GM06990 (cell line): ENCODE measurements at regions not wholly inside any gene's neighbourhood (a gene's known extent, or its start where the extent isn't known, plus 50 kb on each side); places are given as distances from the start of the nearest gene placed in this dataset.
"Not testable (repeated sequence)": the region's sequence is repeated elsewhere in the genome, so short reads cannot be mapped to it uniquely, and the experiment has no call there.

Experiments
- DNase-seq: peaks from one replicate; pipeline ENCODE4 v3.0.0-alpha.2; 2011; ENCODE audit not compliant: insufficient read length; ENCODE audit errors: extremely low read depth
- H3K27me3 ChIP-seq: replicated peaks from 2 replicates; pipeline ENCODE4 v1.6.0; 2011; ENCODE audit warnings: low read length; ENCODE audit not compliant: control insufficient read depth, insufficient read depth
- H3K36me3 ChIP-seq: 2 replicates; pipeline ENCODE4 v1.5.1; 2011; ENCODE audit warnings: low read length; ENCODE audit not compliant: control insufficient read depth, insufficient read depth
- H3K4me3 ChIP-seq: replicated peaks from 2 replicates; pipeline ENCODE4 v1.5.1; 2011; ENCODE audit warnings: low read depth, mild to moderate bottlenecking, control low read depth, low read length
- TF ChIP-seq, protein P1 (sequence below): IDR thresholded peaks from 2 replicates; pipeline ENCODE4 v1.5.1; 2011; ENCODE audit warnings: low read length, control low read depth, mild to moderate bottlenecking, inconsistent platforms; ENCODE audit not compliant: insufficient read depth, poor library complexity, severe bottlenecking

DNA sequence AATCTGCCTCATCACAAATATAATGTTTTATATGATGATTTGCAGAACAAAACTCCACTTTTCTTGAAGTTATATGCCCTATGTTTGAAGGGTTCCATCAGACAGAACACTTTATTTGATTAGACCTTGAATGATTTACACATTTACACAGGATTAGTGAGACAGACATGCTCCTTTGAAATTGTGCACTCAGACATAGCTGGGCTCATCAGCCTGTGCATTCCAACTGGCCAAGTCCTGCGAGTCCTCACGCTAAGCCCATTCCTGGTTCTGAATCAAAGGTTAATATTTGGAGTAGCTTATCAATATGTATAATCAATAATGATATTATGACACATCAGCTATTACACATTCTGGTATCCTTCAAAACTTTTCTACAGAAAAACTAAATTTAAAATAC is 173.6 kb downstream of the MBL2 start:
- H3K4me3 ChIP-seq = no peak overlapping the region
- no peak for DNase-seq

DNA sequence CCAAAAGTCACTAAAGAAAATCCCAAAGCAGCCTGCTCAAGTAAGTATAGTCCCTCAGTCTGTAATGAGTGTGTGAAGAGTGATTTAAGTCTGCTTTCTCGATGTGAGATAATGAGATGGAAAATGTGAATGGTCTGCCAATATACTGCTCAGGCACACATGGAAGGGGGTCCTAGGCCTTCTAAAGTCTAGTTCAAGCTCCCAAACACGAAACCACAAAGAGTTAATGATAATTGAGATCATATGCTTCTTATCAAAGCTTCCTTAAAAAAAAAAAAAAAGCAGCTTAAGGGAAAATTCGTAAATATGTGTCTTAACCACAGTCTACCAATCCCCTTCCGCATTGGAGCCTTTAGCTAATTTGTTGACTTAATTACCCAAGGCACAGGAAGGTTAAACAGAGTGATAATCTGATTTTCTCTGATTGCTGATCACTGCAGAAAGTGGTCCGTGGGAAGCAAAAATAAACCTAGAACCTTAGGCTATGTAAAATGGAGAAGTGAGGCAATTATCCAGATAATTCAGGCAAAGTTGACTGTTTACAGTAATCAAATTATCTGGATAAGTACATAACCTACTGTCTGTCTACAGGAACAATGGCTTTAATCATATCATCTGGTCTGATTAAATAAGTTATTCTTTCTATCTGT is 172.9 kb downstream of the MBL2 start:
- TF ChIP-seq, protein P1, sequence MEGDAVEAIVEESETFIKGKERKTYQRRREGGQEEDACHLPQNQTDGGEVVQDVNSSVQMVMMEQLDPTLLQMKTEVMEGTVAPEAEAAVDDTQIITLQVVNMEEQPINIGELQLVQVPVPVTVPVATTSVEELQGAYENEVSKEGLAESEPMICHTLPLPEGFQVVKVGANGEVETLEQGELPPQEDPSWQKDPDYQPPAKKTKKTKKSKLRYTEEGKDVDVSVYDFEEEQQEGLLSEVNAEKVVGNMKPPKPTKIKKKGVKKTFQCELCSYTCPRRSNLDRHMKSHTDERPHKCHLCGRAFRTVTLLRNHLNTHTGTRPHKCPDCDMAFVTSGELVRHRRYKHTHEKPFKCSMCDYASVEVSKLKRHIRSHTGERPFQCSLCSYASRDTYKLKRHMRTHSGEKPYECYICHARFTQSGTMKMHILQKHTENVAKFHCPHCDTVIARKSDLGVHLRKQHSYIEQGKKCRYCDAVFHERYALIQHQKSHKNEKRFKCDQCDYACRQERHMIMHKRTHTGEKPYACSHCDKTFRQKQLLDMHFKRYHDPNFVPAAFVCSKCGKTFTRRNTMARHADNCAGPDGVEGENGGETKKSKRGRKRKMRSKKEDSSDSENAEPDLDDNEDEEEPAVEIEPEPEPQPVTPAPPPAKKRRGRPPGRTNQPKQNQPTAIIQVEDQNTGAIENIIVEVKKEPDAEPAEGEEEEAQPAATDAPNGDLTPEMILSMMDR = no peak
- H3K4me3 ChIP-seq = no peak overlapping the region
- no peak for DNase-seq
- H3K27me3 ChIP-seq = no peaks in the 10 kb centered on the region
- H3K36me3 ChIP-seq = no peaks in the 10 kb centered on the region

More for the DNA sequence above, 173.6 kb downstream of the MBL2 start:
- TF ChIP-seq, protein P1 = no peak
- H3K36me3 ChIP-seq = no peaks in the 10 kb centered on the region
- H3K27me3 ChIP-seq = no peaks in the 10 kb centered on the region

DNA sequence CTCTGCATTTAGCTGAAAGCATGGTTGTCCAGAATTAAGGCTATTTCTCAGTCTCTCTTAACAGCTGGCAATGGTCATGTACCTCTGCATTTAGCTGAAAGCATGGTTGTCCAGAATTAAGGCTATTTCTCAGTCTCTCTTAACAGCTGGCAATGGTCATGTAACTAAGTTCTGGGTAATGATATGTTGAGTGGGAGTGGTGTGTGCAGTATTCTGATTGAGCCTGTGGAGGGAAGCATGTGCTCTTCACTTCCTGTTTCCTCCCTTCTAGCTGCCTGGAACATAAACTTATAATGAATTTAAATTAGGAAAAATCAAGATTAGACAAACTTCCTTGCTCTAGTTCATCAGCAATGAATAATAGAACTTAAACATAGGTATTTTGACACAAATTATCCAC is 168.5 kb downstream of the MBL2 start:
- not testable (repeated sequence) for DNase-seq, H3K4me3 ChIP-seq, H3K36me3 ChIP-seq, H3K27me3 ChIP-seq

DNA sequence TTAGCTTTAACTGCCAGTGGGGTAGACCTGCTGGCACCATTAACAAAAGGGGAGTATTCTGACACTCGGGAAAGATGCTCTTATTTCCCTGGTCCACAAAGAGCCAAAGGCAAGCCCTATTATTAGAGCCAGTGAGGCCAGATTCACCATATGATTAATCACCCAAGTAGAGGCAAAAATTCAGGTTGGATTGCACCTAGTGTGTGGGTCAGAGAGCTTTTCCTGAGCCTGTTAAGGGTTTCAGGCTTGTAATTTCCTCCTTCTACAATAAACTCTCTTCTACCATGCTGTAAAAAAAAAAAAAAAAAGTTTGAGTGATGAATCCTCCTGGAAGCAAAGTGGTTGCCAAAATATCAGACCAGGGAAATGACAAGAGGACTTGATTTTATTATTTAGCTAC is 163.5 kb downstream of the MBL2 start:
- H3K27me3 ChIP-seq = no peaks in the 10 kb centered on the region

DNA sequence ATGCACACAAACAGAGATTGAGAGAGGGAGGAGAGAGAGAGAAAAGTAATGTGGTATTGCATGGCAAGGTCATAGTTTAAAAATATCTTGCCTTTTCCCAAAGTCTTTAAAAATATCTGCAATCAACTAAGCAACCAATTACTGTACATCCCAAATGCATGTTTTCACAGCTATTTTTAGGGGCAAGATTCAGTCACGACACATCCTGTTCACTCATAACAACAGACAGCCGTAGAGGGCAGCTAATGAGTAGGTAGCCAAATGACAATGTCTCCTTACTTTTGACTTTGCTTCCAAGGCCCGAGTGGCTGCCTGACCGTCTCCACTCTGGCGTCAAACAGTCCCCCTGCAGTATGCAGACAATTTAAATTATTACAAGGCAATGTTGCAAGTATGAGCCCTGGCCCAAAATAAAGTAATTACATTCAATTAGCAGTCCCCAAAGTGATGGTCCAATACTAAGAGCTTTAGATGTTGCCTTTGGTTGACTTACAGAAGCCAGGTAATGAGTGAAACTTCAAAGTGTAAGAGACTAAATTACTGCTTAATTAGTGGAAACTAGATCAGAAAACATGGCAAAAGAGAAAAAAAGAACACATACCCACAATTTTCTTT is 162.9 kb downstream of the MBL2 start:
- TF ChIP-seq, protein P1 = no peak
- no peak for DNase-seq
- Histone ChIP-seq H3K4me3 (no peak overlapping the region), H3K27me3 (no peaks in the 10 kb centered on the region), H3K36me3 (no peaks in the 10 kb centered on the region)

More for the DNA sequence above, 163.5 kb downstream of the MBL2 start:
- no peak for DNase-seq
- TF ChIP-seq, protein P1 = no peak
- no peaks in the 10 kb centered on the region for H3K36me3 ChIP-seq
- H3K4me3 ChIP-seq = no peak overlapping the region

DNA sequence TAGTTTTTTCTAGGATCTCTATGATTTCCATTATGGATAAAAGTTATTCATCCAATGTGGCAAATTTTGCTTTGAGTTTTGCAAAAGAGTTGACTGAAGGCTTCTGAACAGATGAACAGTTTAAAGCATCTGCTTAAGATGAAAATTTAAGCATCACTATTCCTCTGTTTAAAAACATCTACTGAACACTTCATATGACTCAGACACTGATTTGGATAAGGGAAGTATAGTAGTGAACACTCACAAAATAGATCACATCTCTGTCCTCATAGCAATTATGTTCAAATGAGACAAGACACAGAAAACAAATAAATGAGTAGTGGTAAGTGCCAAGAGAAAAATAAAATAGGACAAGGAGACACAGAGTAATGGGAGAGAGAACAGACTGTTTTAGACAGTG is 157.3 kb downstream of the MBL2 start:
- TF ChIP-seq, protein P1 = no peak
- no peak for DNase-seq
- Histone ChIP-seq H3K4me3 (no peak overlapping the region), H3K27me3 (no peaks in the 10 kb centered on the region), H3K36me3 (no peaks in the 10 kb centered on the region)
